K562 (cell line): ENCODE measurements at regions not wholly inside any gene's neighbourhood (a gene's known extent, or its start where the extent isn't known, plus 50 kb on each side); places are given as distances from the start of the nearest gene placed in this dataset.

ENCODE experiments used
- ATAC-seq: fragments of 200-7000 bp; cut with Tn5 transposase; 3 replicates; pipeline ENCODE4 v1.9.1; 2020; ENCODE audit warnings: moderate library complexity
- BruUV-seq: library from RNA; stranded (reverse); fragments of 400-500 nt; replicated peaks from 2 replicates; lab custom pipeline; 2021; lab: Mats Ljungman, UMichigan
- CTCF ChIA-PET: fragments of 300-600 bp; formaldehyde crosslinking; extraction: SDS; loops from one replicate; lab custom pipeline; 2021; ENCODE audit warnings: low intra/inter-chr PET ratio; lab: Yijun Ruan, JAX
- POLR2A ChIA-PET: fragments of 300-600, 350-650 bp; sonication (Branson Sonifier 250); formaldehyde crosslinking; extraction: SDS; loops from one replicate; lab custom pipeline; 2021; ENCODE audit warnings: antibody characterized with exemption, inconsistent platforms; lab: Yijun Ruan, JAX
- DNase-seq, 4 experiments: peaks; one replicate each; pipeline versions ENCODE4 v3.0.0 to v3.0.0-alpha.2; 2011 to 2018; ENCODE audit warnings: low spot score in 3 of 4, mixed read lengths in 3 of 4; ENCODE audit errors: extremely low read depth in 1 of 4
- FAIRE-seq: peaks from 2 replicates; lab custom pipeline; 2011; peaks lifted over from hg19 to GRCh38; lab: Jason Lieb, UNC
- H2AFZ ChIP-seq: 2 replicates; pipeline ENCODE4 v1.6.0; 2011; ENCODE audit warnings: low read depth, low read length, control low read depth, inconsistent platforms
- H3K27ac ChIP-seq: fragments of 200-600 bp; 3 replicates; pipeline ENCODE4 v1.8.0; 2011; ENCODE audit warnings: low read depth, mild to moderate bottlenecking, control low read depth, inconsistent platforms, low read length, moderate library complexity, mixed read lengths; ENCODE audit errors: extremely low read depth
- H3K27me3 ChIP-seq, 2 experiments: fragments of 300-600 bp in 1 of 2; 2 replicates in 1 of 2; 3 replicates in 1 of 2; pipeline versions ENCODE4 v1.6.0 to v1.8.0; 2011; ENCODE audit warnings: inconsistent platforms in 2 of 2, low read length in 2 of 2, mild to moderate bottlenecking in 1 of 2, mixed read lengths in 1 of 2, moderate library complexity in 1 of 2; ENCODE audit not compliant: control insufficient read depth in 2 of 2, insufficient read depth in 2 of 2
- H3K36me3 ChIP-seq: fragments of 300-600 bp; 3 replicates; pipeline ENCODE4 v1.8.0; 2011; ENCODE audit warnings: mild to moderate bottlenecking, low read length, inconsistent platforms; ENCODE audit not compliant: control insufficient read depth, insufficient read depth
- H3K4me1 ChIP-seq, 2 experiments: fragments of 200-600 bp in 1 of 2; replicated peaks in 1 of 2; 2 replicates in 1 of 2; 3 replicates in 1 of 2; pipeline versions ENCODE4 v1.5.1 to v1.8.0; 2011; ENCODE audit warnings: inconsistent platforms in 2 of 2, low read length in 2 of 2, mild to moderate bottlenecking in 1 of 2, mixed read lengths in 1 of 2, moderate library complexity in 1 of 2; ENCODE audit not compliant: control insufficient read depth in 2 of 2, insufficient read depth in 2 of 2
- H3K4me2 ChIP-seq: 2 replicates; pipeline ENCODE4 v1.6.1; 2011; ENCODE audit warnings: low read length, control low read depth, inconsistent platforms, mixed read lengths; ENCODE audit not compliant: insufficient read depth
- H3K4me3 ChIP-seq: fragments of 200-600 bp; sonication (generic), shearing (Covaris generic); 2 replicates; pipeline ENCODE4 v1.5.1; 2016; ENCODE audit warnings: control low read depth, inconsistent platforms
- H3K79me2 ChIP-seq: fragments of 200-600 bp; 3 replicates; pipeline ENCODE4 v1.8.0; 2011; ENCODE audit warnings: low read length, inconsistent platforms; ENCODE audit not compliant: control insufficient read depth, insufficient read depth
- H3K9ac ChIP-seq, 2 experiments: 2 replicates each; pipeline versions ENCODE4 v1.6.0 to v1.6.1; 2011; ENCODE audit warnings: low read depth in 2 of 2, low read length in 2 of 2, control low read depth in 1 of 2, inconsistent platforms in 1 of 2, mild to moderate bottlenecking in 1 of 2, mixed read lengths in 1 of 2; ENCODE audit not compliant: insufficient read depth in 1 of 2
- H3K9me1 ChIP-seq: one replicate; pipeline ENCODE4 v1.6.0; 2011; ENCODE audit warnings: inconsistent platforms, mild to moderate bottlenecking, low read length, moderate library complexity; ENCODE audit not compliant: control insufficient read depth, insufficient read depth
- H3K9me3 ChIP-seq: replicated peaks from 2 replicates; pipeline ENCODE4 v1.5.1; 2011; ENCODE audit warnings: low read depth, low read length, inconsistent platforms; ENCODE audit not compliant: control insufficient read depth, insufficient read depth
- H4K20me1 ChIP-seq: replicated peaks from 2 replicates; pipeline ENCODE4 v1.6.1; 2011; ENCODE audit warnings: low read length, inconsistent platforms, mixed read lengths; ENCODE audit not compliant: control insufficient read depth, insufficient read depth
- ASH1L ChIP-seq: fragments of 450-650 bp; IDR thresholded peaks from 2 replicates; pipeline ENCODE4 v1.6.1; 2018; ENCODE audit warnings: borderline replicate concordance, mild to moderate bottlenecking, low read depth; ENCODE audit not compliant: partially characterized antibody
- CREBBP ChIP-seq: IDR thresholded peaks from one replicate; pipeline ENCODE4 v1.6.1; 2012; ENCODE audit warnings: low read depth, mild to moderate bottlenecking, control low read depth, inconsistent platforms, low read length
- CUX1 ChIP-seq: fragments of 200-800 bp; sonication (Bioruptor generic); IDR thresholded peaks from 2 replicates; pipeline ENCODE4 v1.6.1; 2016; ENCODE audit warnings: missing genetic modification characterization, missing compliant biosample characterization
- DNMT1 ChIP-seq: fragments of 450-650 bp; IDR thresholded peaks from 2 replicates; pipeline ENCODE4 v1.6.1; 2016; ENCODE audit warnings: antibody characterized with exemption, mild to moderate bottlenecking
- ETV5 ChIP-seq: sonication (generic); formaldehyde crosslinking; IDR thresholded peaks from 2 replicates; pipeline ENCODE4 v1.4.0; 2020; ENCODE audit warnings: low read depth, mild to moderate bottlenecking, missing genetic modification reagents
- FIP1L1 ChIP-seq: fragments of 200-400 bp; formaldehyde crosslinking; IDR thresholded peaks from 2 replicates; pipeline ENCODE4 v1.6.1; 2018; ENCODE audit warnings: mild to moderate bottlenecking, low read depth, low read length; ENCODE audit not compliant: poor library complexity, severe bottlenecking
- MTF1 ChIP-seq: fragments of 250-450 bp; sonication (Bioruptor Pico); IDR thresholded peaks from 2 replicates; pipeline ENCODE4 v1.9.0; 2021; ENCODE audit warnings: moderate library complexity, mild to moderate bottlenecking, inconsistent platforms, borderline replicate concordance
- PRMT5 ChIP-seq: sonication (generic); formaldehyde crosslinking; IDR thresholded peaks from 2 replicates; pipeline ENCODE4 v1.5.0; 2020; ENCODE audit warnings: missing genetic modification reagents
- RBM14 ChIP-seq: fragments of 200-400 bp; formaldehyde crosslinking; IDR thresholded peaks from 2 replicates; pipeline ENCODE4 v1.6.1; 2018; ENCODE audit warnings: low read depth, mild to moderate bottlenecking, low read length, moderate library complexity, borderline replicate concordance; ENCODE audit not compliant: insufficient read depth
- TEAD4 ChIP-seq, 2 experiments: sonication (generic) in 1 of 2; formaldehyde crosslinking in 1 of 2; IDR thresholded peaks; 2 replicates each; pipeline versions ENCODE4 v1.6.1 to v1.8.0; 2012 to 2022; ENCODE audit warnings: borderline replicate concordance in 1 of 2, inconsistent platforms in 1 of 2, low read length in 1 of 2, mild to moderate bottlenecking in 1 of 2, missing genetic modification reagents in 1 of 2
- TOE1 ChIP-seq, 2 experiments: fragments of 450-650 bp in 1 of 2; sonication (generic) in 1 of 2; formaldehyde crosslinking in 1 of 2; IDR thresholded peaks; 2 replicates each; pipeline versions ENCODE4 v1.7.1 to v1.8.0; 2016 to 2022; ENCODE audit warnings: borderline replicate concordance in 2 of 2, mild to moderate bottlenecking in 2 of 2, antibody characterized with exemption in 1 of 2, inconsistent platforms in 1 of 2, low read depth in 1 of 2, missing genetic modification reagents in 1 of 2, moderate library complexity in 1 of 2
- WGBS: fragments of 100-300 bp; shearing (Covaris generic); methylation state at CpG from one replicate; pipeline ENCODE4 v1.1.6; 2016; ENCODE audit warnings: low coverage, mixed read lengths; ENCODE audit not compliant: insufficient coverage; ENCODE audit errors: missing lambda C conversion rate; 5-methylcytosine and 5-hydroxymethylcytosine counted together
- in situ Hi-C: fragments of 300-500 bp; cut with MboI; formaldehyde crosslinking; loops from 4 replicates; pipeline ENCODE4 v1.15.0; 2018; ENCODE audit warnings: inconsistent platforms, mixed read lengths
- intact Hi-C: fragments of 100-400 bp; cut with micrococcal nuclease; formaldehyde crosslinking; loops from 2 replicates; pipeline ENCODE4 v1.14.2; 2022
- TF ChIP-seq, protein P1 (sequence below): fragments of 250-450 bp; sonication (Bioruptor Pico); IDR thresholded peaks from 2 replicates; pipeline ENCODE4 v1.8.0; 2022; ENCODE audit warnings: inconsistent platforms

GRCh38 chr13:43953370-43953769, 73.7 kb downstream of the LACC1 start:
- no peaks in the 10 kb centered on the region for H3K4me1 ChIP-seq
- no peaks in the 10 kb centered on the region for H3K36me3 ChIP-seq
- CTCF ChIA-PET: no interaction called here
- no peaks in the 10 kb centered on the region for H3K9me3 ChIP-seq
- WGBS: 0% methylated on average over 2 of the region's 2 CpGs
- no peak for FAIRE-seq
- no peaks in the 10 kb centered on the region for H3K27me3 ChIP-seq
- H3K79me2 ChIP-seq: no peaks in the 10 kb centered on the region
- H3K4me2 ChIP-seq: no peak overlapping the region
- no peaks in the 10 kb centered on the region for H3K9me1 ChIP-seq
- ATAC-seq: no peak
- no peak for DNase-seq
- no peaks in the 10 kb centered on the region for H4K20me1 ChIP-seq
- BruUV-seq: no TSS peak
- H3K9ac ChIP-seq: no peak overlapping the region
- H2AFZ ChIP-seq: no peak overlapping the region
- no peak overlapping the region for H3K27ac ChIP-seq
- in situ Hi-C loops: no loop called here
- POLR2A ChIA-PET: no interaction called here
- H3K4me3 ChIP-seq: no peak overlapping the region
- intact Hi-C loops: no loop called here
- TF ChIP-seq ASH1L: no peak
- TF ChIP-seq RBM14: no peak
- no peak for TF ChIP-seq TEAD4 (IDR thresholded peaks at IDR 0.05; ENCODE audit: low read length)
- TF ChIP-seq TEAD4 (CRISPR knock-in tag; IDR thresholded peaks at IDR 0.05; ENCODE audit: borderline replicate concordance): no peak
- TF ChIP-seq FIP1L1: no peak
- no peak for TF ChIP-seq PRMT5 (CRISPR knock-in tag)
- no peak for TF ChIP-seq CREBBP
- no peak for TF ChIP-seq CUX1 (CRISPR knock-in tag)
- TF ChIP-seq, protein P1, sequence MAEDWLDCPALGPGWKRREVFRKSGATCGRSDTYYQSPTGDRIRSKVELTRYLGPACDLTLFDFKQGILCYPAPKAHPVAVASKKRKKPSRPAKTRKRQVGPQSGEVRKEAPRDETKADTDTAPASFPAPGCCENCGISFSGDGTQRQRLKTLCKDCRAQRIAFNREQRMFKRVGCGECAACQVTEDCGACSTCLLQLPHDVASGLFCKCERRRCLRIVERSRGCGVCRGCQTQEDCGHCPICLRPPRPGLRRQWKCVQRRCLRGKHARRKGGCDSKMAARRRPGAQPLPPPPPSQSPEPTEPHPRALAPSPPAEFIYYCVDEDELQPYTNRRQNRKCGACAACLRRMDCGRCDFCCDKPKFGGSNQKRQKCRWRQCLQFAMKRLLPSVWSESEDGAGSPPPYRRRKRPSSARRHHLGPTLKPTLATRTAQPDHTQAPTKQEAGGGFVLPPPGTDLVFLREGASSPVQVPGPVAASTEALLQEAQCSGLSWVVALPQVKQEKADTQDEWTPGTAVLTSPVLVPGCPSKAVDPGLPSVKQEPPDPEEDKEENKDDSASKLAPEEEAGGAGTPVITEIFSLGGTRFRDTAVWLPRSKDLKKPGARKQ: no peak
- TF ChIP-seq MTF1 (CRISPR knock-in tag): no peak
- TF ChIP-seq TOE1 (IDR thresholded peaks at IDR 0.05; ENCODE audit: borderline replicate concordance): no peak
- no peak for TF ChIP-seq TOE1 (CRISPR knock-in tag; IDR thresholded peaks at IDR 0.05; ENCODE audit: borderline replicate concordance, low read depth)
- no peak for TF ChIP-seq DNMT1
- no peak for TF ChIP-seq ETV5 (CRISPR knock-in tag)
